Esophagus muscularis mucosa (tissue), 3 donors: ENCODE measurements at regions not wholly inside any gene's neighbourhood (a gene's known extent, or its start where the extent isn't known, plus 50 kb on each side); places are given as distances from the start of the nearest gene placed in this dataset.

Source experiments
- POLR2A ChIP-seq: fragments of 450-650 bp; IDR thresholded peaks from one replicate; pipeline ENCODE4 v1.6.1; 2017; ENCODE audit warnings: antibody characterized with exemption, moderate library complexity, mild to moderate bottlenecking, low read depth
- TF ChIP-seq, protein P1 (sequence below), 3 experiments: fragments of 200-600 bp in 2 of 3; fragments of 450-650 bp in 1 of 3; sonication (generic) in 2 of 3; IDR thresholded peaks; one replicate each; pipeline ENCODE4 v1.5.1; 2017 to 2019; ENCODE audit warnings: antibody characterized with exemption in 3 of 3, mild to moderate bottlenecking in 2 of 3, moderate library complexity in 1 of 3

DNA sequence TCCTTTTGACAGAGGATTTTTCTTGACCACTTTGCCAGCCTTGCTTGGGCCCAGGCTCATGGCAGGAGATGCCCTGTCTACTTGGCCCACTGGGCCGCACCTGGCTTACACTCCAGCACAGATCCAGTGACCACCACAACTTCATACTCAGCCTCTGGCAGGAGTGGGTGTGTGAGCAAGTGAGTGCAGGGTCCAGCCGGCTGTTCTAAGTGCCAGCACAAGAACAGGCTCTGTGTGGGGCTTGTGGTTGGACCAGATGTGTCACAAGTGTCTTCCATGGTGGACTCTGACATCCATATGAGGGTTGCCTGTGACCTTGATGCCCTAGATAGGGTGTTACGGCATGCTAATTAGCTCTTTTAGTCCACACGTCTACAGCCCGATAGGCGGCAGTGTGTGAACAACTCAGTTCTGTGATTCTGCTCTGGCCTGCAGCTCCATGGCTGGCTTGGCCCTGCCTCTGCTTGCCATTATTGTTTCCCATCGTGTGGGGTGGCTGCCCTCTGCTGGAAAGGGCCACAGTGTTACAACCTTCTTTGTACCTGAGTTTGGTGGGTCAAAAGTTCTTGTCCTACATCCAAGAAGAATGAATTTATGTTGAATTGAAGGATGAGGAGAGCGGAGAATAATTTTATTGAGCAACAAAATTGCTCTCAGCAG lies 1089.1 kb downstream of the SLC6A15 start:
- no peak for TF ChIP-seq POLR2A
- TF ChIP-seq, protein P1, sequence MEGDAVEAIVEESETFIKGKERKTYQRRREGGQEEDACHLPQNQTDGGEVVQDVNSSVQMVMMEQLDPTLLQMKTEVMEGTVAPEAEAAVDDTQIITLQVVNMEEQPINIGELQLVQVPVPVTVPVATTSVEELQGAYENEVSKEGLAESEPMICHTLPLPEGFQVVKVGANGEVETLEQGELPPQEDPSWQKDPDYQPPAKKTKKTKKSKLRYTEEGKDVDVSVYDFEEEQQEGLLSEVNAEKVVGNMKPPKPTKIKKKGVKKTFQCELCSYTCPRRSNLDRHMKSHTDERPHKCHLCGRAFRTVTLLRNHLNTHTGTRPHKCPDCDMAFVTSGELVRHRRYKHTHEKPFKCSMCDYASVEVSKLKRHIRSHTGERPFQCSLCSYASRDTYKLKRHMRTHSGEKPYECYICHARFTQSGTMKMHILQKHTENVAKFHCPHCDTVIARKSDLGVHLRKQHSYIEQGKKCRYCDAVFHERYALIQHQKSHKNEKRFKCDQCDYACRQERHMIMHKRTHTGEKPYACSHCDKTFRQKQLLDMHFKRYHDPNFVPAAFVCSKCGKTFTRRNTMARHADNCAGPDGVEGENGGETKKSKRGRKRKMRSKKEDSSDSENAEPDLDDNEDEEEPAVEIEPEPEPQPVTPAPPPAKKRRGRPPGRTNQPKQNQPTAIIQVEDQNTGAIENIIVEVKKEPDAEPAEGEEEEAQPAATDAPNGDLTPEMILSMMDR (IDR thresholded peaks at IDR 0.05) = no peak
